Kidney (tissue), 13 donors: ENCODE measurements at regions not wholly inside any gene's neighbourhood (a gene's known extent, or its start where the extent isn't known, plus 50 kb on each side); places are given as distances from the start of the nearest gene placed in this dataset.

ENCODE experiments used
- DNase-seq, 5 donors: peaks; one replicate each; pipeline ENCODE4 v3.0.0-alpha.2; 2013 to 2020
- FAIRE-seq: peaks from 2 replicates; lab custom pipeline; 2012; peaks lifted over from hg19 to GRCh38; lab: Jason Lieb, UNC
- H3K27ac ChIP-seq, 2 donors: one replicate each; pipeline ENCODE4 v1.7.0; 2013; ENCODE audit warnings: low read depth in 2 of 2, low read length in 2 of 2, inconsistent platforms in 1 of 2
- H3K27me3 ChIP-seq: one replicate; pipeline ENCODE4 v1.7.1; 2013; ENCODE audit warnings: low read length, inconsistent platforms; ENCODE audit not compliant: control insufficient read depth, insufficient read depth
- H3K36me3 ChIP-seq, 3 donors: one replicate each; pipeline versions ENCODE4 v1.7.0 to v1.7.1; 2013; ENCODE audit warnings: low read length in 3 of 3, control low read depth in 1 of 3, inconsistent platforms in 1 of 3; ENCODE audit not compliant: insufficient read depth in 3 of 3, control insufficient read depth in 2 of 3
- H3K4me1 ChIP-seq, 3 donors: one replicate each; pipeline versions ENCODE4 v1.7.0 to v1.7.1; 2013; ENCODE audit warnings: low read length in 3 of 3, inconsistent platforms in 1 of 3, low read depth in 1 of 3; ENCODE audit not compliant: control insufficient read depth in 2 of 3, insufficient read depth in 2 of 3
- H3K4me3 ChIP-seq, 3 donors: one replicate each; pipeline versions ENCODE4 v1.7.0 to v1.8.1; 2013; ENCODE audit warnings: low read length in 3 of 3, control low read depth in 1 of 3, inconsistent platforms in 1 of 3
- H3K9ac ChIP-seq, 3 donors: one replicate each; pipeline versions ENCODE4 v1.7.0 to v1.7.1; 2013; ENCODE audit warnings: low read length in 3 of 3, control low read depth in 1 of 3, inconsistent platforms in 1 of 3
- H3K9me3 ChIP-seq, 3 donors: one replicate each; pipeline versions ENCODE4 v1.7.0 to v1.7.1; 2013; ENCODE audit warnings: low read length in 3 of 3, control low read depth in 1 of 3, inconsistent platforms in 1 of 3; ENCODE audit not compliant: control insufficient read depth in 2 of 3, insufficient read depth in 1 of 3
- CTCF ChIP-seq: IDR thresholded peaks from 3 replicates; pipeline ENCODE4 v1.5.1; 2012; ENCODE audit warnings: mild to moderate bottlenecking, moderate library complexity, borderline replicate concordance; ENCODE audit not compliant: insufficient read depth; ENCODE audit errors: extremely low read depth
- intact Hi-C: fragments of 100-400 bp; cut with DNase I; formaldehyde crosslinking; loops from one replicate; pipeline ENCODE4 v1.11.1; 2022
- donor health status: control.
- donor health status: control.
- donor health status: control.
- donor health status: control.
- donor health status: control.
- donor health status: DM: yes; HTN: yes; CAD: no.
- donor health status: Normal renal cell carcinoma (clear cell type).

- H3K4me1 ChIP-seq: no peaks in the 10 kb centered on the region
- FAIRE-seq (peak; percentile 39), DNase-seq (no peak)
- H3K27ac ChIP-seq: no peak overlapping the region
- H3K36me3 ChIP-seq: no peaks in the 10 kb centered on the region
- intact Hi-C loops: no loop called here
- H3K9me3 ChIP-seq: no peaks in the 10 kb centered on the region
- H3K27me3 ChIP-seq: no peaks in the 10 kb centered on the region
- H3K9ac ChIP-seq: no peak overlapping the region
- no peak overlapping the region for H3K4me3 ChIP-seq
- no peak for TF ChIP-seq CTCF
These were observed 412.5 kb upstream of the DDI1 start for GRCh38 chr11:103623933-103624332.

GRCh38 chr11:103624708-103625623 is 411.5 kb upstream of the DDI1 start:
- H3K4me1 ChIP-seq: no peaks in the 10 kb centered on the region
- FAIRE-seq (no peak), DNase-seq (peak in 2 of 5 donors; percentile 19 to 62)
- H3K4me3 ChIP-seq: no peak overlapping the region
- no peak overlapping the region for H3K9ac ChIP-seq
- H3K27me3 ChIP-seq: no peaks in the 10 kb centered on the region
- H3K9me3 ChIP-seq: no peaks in the 10 kb centered on the region
- H3K36me3 ChIP-seq: no peaks in the 10 kb centered on the region
- no peak overlapping the region for H3K27ac ChIP-seq
- no peak for TF ChIP-seq CTCF
- intact Hi-C loops: no loop called here

GRCh38 chr11:103625624-103625965 is 410.8 kb upstream of the DDI1 start:
- H3K4me1 ChIP-seq: no peaks in the 10 kb centered on the region
- no peaks in the 10 kb centered on the region for H3K27me3 ChIP-seq
- FAIRE-seq: no peak
- no peaks in the 10 kb centered on the region for H3K9me3 ChIP-seq
- no peak for TF ChIP-seq CTCF
- H3K36me3 ChIP-seq: no peaks in the 10 kb centered on the region
- intact Hi-C loops: no loop called here
- no peak overlapping the region for H3K9ac ChIP-seq
- no peak overlapping the region for H3K27ac ChIP-seq
- DNase-seq: no peak
- H3K4me3 ChIP-seq: no peak overlapping the region
